Bronchial epithelial cell (primary cell): ENCODE measurements at regions not wholly inside any gene's neighbourhood (a gene's known extent, or its start where the extent isn't known, plus 50 kb on each side); places are given as distances from the start of the nearest gene placed in this dataset.

Experiments
- DNase-seq: peaks from one replicate; pipeline ENCODE4 v3.0.0-alpha.2; 2010; ENCODE audit warnings: low read depth
- FAIRE-seq: peaks from 2 replicates; lab custom pipeline; 2011; peaks lifted over from hg19 to GRCh38; lab: Jason Lieb, UNC
- H3K27me3 ChIP-seq: 2 replicates; pipeline ENCODE4 v1.5.1; 2011; ENCODE audit warnings: low read length; ENCODE audit not compliant: control insufficient read depth, insufficient read depth
- H3K36me3 ChIP-seq: 2 replicates; pipeline ENCODE4 v1.5.1; 2011; ENCODE audit warnings: low read length; ENCODE audit not compliant: control insufficient read depth, insufficient read depth
- H3K4me3 ChIP-seq: 2 replicates; pipeline ENCODE4 v1.5.1; 2011; ENCODE audit warnings: mild to moderate bottlenecking, low read depth, low read length, control low read depth
- TF ChIP-seq, protein P1 (sequence below): IDR thresholded peaks from 2 replicates; pipeline ENCODE4 v1.5.1; 2011; ENCODE audit warnings: mild to moderate bottlenecking, moderate library complexity, low read length, control low read depth, inconsistent platforms; ENCODE audit not compliant: insufficient read depth, severe bottlenecking

DNA sequence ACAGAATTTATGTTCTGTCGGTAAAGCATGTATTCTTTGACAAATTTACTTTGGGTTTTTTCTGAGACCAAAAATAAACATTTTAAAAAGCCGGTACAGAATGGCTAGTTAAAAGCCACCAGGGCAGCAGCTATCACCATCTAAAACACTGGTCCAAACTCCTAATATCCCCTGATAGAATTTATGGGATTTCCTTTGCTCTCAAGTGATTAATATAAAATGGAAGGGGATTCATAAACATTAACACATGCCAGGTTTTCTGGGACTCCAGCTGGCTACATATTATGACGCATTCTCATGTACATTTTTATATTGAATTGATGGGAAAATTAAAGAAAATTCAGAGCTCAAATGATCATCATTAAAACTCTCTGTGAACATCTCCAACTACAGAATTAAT is 640.8 kb downstream of the C12orf50 start:
- H3K4me3 ChIP-seq: no peak overlapping the region
- DNase-seq: no peak
- FAIRE-seq: no peak
- TF ChIP-seq, protein P1, sequence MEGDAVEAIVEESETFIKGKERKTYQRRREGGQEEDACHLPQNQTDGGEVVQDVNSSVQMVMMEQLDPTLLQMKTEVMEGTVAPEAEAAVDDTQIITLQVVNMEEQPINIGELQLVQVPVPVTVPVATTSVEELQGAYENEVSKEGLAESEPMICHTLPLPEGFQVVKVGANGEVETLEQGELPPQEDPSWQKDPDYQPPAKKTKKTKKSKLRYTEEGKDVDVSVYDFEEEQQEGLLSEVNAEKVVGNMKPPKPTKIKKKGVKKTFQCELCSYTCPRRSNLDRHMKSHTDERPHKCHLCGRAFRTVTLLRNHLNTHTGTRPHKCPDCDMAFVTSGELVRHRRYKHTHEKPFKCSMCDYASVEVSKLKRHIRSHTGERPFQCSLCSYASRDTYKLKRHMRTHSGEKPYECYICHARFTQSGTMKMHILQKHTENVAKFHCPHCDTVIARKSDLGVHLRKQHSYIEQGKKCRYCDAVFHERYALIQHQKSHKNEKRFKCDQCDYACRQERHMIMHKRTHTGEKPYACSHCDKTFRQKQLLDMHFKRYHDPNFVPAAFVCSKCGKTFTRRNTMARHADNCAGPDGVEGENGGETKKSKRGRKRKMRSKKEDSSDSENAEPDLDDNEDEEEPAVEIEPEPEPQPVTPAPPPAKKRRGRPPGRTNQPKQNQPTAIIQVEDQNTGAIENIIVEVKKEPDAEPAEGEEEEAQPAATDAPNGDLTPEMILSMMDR: no peak
- H3K27me3 ChIP-seq: no peaks in the 10 kb centered on the region
- no peaks in the 10 kb centered on the region for H3K36me3 ChIP-seq

DNA sequence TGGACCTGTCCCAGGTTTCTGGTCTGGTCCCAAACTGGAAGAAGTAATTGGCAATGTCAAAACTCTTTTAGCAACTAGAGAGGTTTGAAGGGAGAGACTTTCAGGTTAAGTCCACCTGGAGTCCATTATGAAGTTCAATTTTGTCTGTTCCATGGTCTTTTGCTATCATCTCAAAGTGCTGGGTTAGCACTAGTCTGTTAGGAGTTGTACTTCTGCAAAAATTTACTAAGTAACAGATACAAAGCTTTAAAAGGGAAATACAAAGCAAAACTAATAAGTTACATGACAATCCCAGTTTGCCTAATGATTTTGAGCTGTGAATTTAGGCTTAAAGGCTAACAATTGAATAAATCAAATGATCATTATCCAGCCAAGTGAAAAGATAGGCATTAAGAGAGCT is 643.9 kb downstream of the C12orf50 start:
- Histone ChIP-seq H3K4me3 (no peak overlapping the region), H3K36me3 (no peaks in the 10 kb centered on the region), H3K27me3 (no peaks in the 10 kb centered on the region)
- DNase-seq: no peak
- TF ChIP-seq, protein P1: no peak
- no peak for FAIRE-seq

DNA sequence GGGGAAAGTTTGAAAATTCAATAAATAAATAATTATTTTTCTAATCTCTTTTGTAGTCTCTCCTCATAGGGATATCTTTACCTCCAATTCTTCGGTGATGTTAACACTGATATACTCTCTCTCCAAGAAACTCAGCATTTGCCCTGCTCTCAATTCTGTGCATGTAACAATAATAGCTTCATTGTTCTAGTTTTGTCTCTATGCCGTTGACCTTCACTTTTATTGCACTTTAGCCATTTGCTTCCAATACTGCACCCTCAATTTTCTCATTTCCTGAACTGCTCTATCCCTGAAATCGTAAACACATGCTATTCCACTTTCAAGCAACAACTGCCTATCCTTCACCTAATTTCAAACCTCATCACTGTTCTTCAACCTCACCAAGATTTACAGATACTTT is 645.0 kb downstream of the C12orf50 start:
- H3K27me3 ChIP-seq: no peaks in the 10 kb centered on the region
- no peak overlapping the region for H3K4me3 ChIP-seq
- TF ChIP-seq, protein P1: no peak
- no peaks in the 10 kb centered on the region for H3K36me3 ChIP-seq
- no peak for DNase-seq
- FAIRE-seq: no peak

DNA sequence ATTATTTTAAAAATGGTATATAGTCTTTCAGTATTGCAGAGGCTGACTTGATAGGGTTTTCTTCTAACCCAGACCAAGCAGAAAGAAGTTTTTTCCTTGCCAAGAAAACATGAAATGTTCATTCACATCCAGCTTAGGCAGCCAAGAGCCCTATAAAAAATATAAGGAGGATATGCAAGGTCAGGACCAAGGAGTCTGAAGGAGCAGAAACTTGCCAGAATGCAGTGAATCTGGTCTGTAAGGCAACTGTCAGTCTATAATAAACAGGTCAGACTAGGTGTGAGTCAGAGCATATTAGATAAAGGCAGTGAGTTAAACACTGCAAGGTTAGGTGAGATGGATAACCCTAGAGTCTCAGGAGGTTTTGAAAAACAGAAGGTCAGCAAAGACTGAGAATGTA is 645.5 kb downstream of the C12orf50 start:
- Histone ChIP-seq H3K4me3 (no peak overlapping the region), H3K36me3 (no peaks in the 10 kb centered on the region), H3K27me3 (no peaks in the 10 kb centered on the region)
- TF ChIP-seq, protein P1: no peak
- FAIRE-seq (no peak), DNase-seq (peak; percentile 76)

DNA sequence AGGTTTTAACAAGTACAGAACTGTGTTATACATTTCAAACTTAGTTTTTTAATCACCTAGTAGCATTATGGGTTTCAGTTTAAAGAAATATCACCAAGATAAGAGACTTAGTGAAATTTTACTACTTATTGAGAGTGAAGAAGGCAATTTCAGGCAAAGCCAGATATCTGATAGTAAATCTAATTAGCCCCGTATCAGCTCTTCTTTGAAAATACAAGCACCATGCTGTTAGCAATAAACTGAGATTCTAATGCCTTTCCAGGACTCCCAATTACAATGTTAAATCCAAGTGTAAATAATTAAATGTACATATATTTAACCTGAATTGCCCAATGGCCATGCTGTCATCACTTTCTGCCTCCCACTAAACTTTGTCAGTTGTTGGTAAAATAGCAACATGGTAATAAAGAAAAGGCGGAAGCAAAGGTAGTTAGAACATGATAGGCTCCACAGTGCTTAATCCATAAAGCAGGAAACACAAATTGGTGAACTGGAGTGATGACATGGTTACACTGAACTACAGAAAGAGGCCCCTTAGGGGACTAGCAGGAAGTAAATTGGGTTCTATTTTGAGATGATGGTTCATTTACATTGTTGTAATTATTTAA is 646.1 kb downstream of the C12orf50 start:
- TF ChIP-seq, protein P1: no peak
- DNase-seq: no peak
- no peak for FAIRE-seq
- no peaks in the 10 kb centered on the region for H3K36me3 ChIP-seq
- no peaks in the 10 kb centered on the region for H3K27me3 ChIP-seq
- H3K4me3 ChIP-seq: no peak overlapping the region

DNA sequence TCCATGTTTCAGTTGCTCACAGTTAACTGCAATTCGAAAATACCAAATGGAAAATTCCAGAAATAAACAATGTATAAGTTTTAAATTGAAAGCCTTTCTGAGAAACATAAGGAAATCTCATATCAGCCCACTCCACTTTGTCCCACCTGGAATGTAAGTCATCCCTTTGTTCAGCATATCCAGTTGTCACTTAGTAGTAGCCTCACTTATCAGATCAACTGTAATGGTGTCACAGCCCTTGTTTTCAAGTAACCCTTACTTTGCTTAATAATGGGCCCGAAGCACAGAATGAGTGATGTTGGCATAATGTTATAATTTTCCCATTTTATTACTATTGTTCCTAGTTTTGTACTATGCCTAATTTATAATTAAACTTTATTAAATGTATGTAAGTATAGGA is 646.8 kb downstream of the C12orf50 start:
- Histone ChIP-seq H3K27me3 (no peaks in the 10 kb centered on the region), H3K36me3 (no peaks in the 10 kb centered on the region), H3K4me3 (no peak overlapping the region)
- TF ChIP-seq, protein P1: no peak
- DNase-seq: no peak
- no peak for FAIRE-seq
